ENCODE measurements at regions not wholly inside any gene's neighbourhood (a gene's known extent, or its start where the extent isn't known, plus 50 kb on each side); places are given as distances from the start of the nearest gene placed in this dataset.

GRCh38 chr3:64901986-64902516, 214.3 kb upstream of the ADAMTS9 start:
- no peak for DNase-seq (ENCODE audit: low spot score in 2 of 2)
- 46 to 53% methylated on average over 3 of the region's 3 CpGs for WGBS, 2 donors
- intact Hi-C loops (cut with DNase I; ENCODE audit: low total_unique reads): no loop called here
- TF ChIP-seq CTCF (IDR thresholded peaks at IDR 0.05): no peak
- TF ChIP-seq POLR2A (IDR thresholded peaks at IDR 0.05): no peak
- H3K4me3 ChIP-seq (ENCODE audit: low read depth, poor library complexity, severe bottlenecking): no peak overlapping the region

GRCh38 chr3:64901522-64901885, 213.7 kb upstream of the ADAMTS9 start:
- intact Hi-C loops (cut with DNase I; ENCODE audit: low total_unique reads): no loop called here
- 29 to 63% methylated on average over 1 of the region's 1 CpG for WGBS, 2 donors
- no peak for DNase-seq (ENCODE audit: low spot score in 2 of 2)
- TF ChIP-seq CTCF (IDR thresholded peaks at IDR 0.05): no peak
- no peak for TF ChIP-seq POLR2A (IDR thresholded peaks at IDR 0.05)
- no peak overlapping the region for H3K4me3 ChIP-seq (ENCODE audit: low read depth, poor library complexity, severe bottlenecking)

DNA sequence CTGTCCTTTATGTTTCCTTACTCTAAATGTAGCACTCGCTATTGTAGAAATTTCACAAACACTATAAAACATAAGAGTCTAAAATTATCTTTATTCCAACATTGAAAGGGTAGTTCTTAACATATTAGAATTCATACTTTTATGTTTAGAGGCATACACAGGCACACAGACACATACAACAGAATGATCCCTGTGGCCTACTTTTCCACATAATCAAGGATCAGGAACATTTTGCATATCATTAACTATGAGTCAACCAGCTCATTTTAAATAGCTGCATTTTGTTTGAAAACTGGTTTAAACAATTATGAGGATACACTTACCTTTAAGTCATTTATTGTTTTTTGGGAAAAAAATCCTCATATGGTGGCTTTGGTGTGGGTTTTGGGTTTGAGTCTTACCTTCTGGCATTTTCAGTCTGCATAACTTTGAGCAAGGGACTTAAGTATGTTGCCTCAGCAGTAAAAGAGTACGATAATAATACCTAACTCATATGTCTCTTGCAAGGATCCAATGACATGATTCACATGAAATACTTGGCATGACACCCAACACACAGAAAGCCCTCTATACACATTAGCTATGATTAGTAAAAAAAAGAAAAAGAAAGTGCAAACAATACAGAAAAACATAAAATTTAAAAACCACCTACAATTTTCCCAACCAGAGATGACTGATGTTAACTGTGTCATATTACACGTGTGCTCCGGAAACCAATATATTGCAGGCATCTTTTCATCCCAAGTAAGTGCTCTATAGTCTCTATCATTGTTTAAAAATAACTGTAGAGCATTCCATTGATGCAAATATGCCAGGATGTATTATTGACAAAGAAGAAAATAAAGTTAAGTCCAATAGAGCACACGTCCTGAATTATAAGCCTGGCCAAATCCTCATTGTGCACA, 213.1 kb upstream of the ADAMTS9 start:
- H3K4me3 ChIP-seq (ENCODE audit: low read depth, poor library complexity, severe bottlenecking): no peak overlapping the region
- intact Hi-C loops (cut with DNase I; ENCODE audit: low total_unique reads): no loop called here
- DNase-seq (ENCODE audit: low spot score in 2 of 2): no peak
- 56 to 71% methylated on average over 5 of the region's 5 CpGs for WGBS, 2 donors
- TF ChIP-seq CTCF (IDR thresholded peaks at IDR 0.05) (no peak), POLR2A (IDR thresholded peaks at IDR 0.05) (no peak)

- no peak for DNase-seq (ENCODE audit: low spot score in 2 of 2)
- intact Hi-C loops (cut with DNase I; ENCODE audit: low total_unique reads): no loop called here
- no peak overlapping the region for H3K4me3 ChIP-seq (ENCODE audit: low read depth, poor library complexity, severe bottlenecking)
- TF ChIP-seq POLR2A (IDR thresholded peaks at IDR 0.05) (no peak), CTCF (IDR thresholded peaks at IDR 0.05) (no peak)
- WGBS, 2 donors: 47 to 52% methylated on average over 3 of the region's 3 CpGs
These were observed 212.4 kb upstream of the ADAMTS9 start for GRCh38 chr3:64900156-64900555.

DNA sequence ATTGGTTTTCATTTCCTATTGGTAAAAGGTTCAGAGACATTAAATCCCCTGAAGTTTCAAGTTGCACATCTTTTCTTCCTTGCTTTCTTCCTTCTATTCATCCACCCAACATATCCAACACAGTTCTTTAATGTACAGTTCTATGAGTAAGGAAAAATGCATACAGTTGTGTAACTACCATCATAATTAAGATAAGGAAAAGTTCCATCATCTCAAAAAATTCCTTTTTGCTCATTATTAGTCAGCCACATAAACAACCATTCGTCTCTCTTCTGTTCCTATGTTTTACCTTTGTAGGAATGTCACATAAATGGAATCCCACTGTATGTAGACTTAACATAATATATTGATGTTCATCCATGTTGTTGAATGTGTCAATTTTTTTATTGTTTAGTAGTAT, 211.1 kb upstream of the ADAMTS9 start:
- 92 to 96% methylated on average over 1 of the region's 1 CpG for whole genome bisulfite sequencing, 2 donors
- TF ChIP-seq POLR2A (IDR thresholded peaks at IDR 0.05) (no peak), CTCF (IDR thresholded peaks at IDR 0.05) (no peak)
- intact Hi-C loops (cut with DNase I; ENCODE audit: low total_unique reads): no loop called here
- no peak overlapping the region for H3K4me3 ChIP-seq (ENCODE audit: low read depth, poor library complexity, severe bottlenecking)
- no peak for DNase-seq (ENCODE audit: low spot score in 2 of 2)
